DND-41 (cell line): ENCODE measurements at regions not wholly inside any gene's neighbourhood (a gene's known extent, or its start where the extent isn't known, plus 50 kb on each side); places are given as distances from the start of the nearest gene placed in this dataset.
A peak's percentile ranks its signal among the peaks of the same experiment; 100 is the strongest.

Experiments used
- ATAC-seq: fragments of 200-7000 bp; cut with Tn5 transposase; 3 replicates; pipeline ENCODE4 v1.9.1; 2021; ENCODE audit warnings: low read depth; ENCODE audit not compliant: insufficient read depth
- DNase-seq: peaks from one replicate; pipeline ENCODE4 v3.0.0-alpha.2; 2020
- H2AFZ ChIP-seq: 2 replicates; pipeline ENCODE4 v1.6.0; 2012; ENCODE audit warnings: low read depth, low read length
- H3K27ac ChIP-seq: 2 replicates; pipeline ENCODE4 v1.5.1; 2012; ENCODE audit warnings: low read length, inconsistent platforms
- H3K27me3 ChIP-seq: fragments of 200-600 bp; sonication (generic); 2 replicates; pipeline ENCODE4 v1.6.0; 2012; ENCODE audit warnings: low read length, mild to moderate bottlenecking, inconsistent platforms; ENCODE audit not compliant: insufficient read depth, poor library complexity
- H3K36me3 ChIP-seq: 2 replicates; pipeline ENCODE4 v1.5.1; 2012; ENCODE audit warnings: low read length, inconsistent platforms; ENCODE audit not compliant: insufficient read depth
- H3K4me1 ChIP-seq: 2 replicates; pipeline ENCODE4 v1.5.1; 2012; ENCODE audit warnings: mild to moderate bottlenecking, low read length; ENCODE audit not compliant: insufficient read depth
- H3K4me2 ChIP-seq: 2 replicates; pipeline ENCODE4 v1.6.0; 2012; ENCODE audit warnings: mild to moderate bottlenecking, moderate library complexity, low read length, inconsistent platforms; ENCODE audit not compliant: insufficient read depth
- H3K4me3 ChIP-seq, 2 experiments: fragments of 200-600 bp in 1 of 2; shearing (Covaris generic) in 1 of 2; 2 replicates each; pipeline ENCODE4 v1.5.1; 2012 to 2016; ENCODE audit warnings: inconsistent platforms in 2 of 2, low read length in 2 of 2, mild to moderate bottlenecking in 2 of 2, low read depth in 1 of 2, moderate library complexity in 1 of 2
- H3K79me2 ChIP-seq: 2 replicates; pipeline ENCODE4 v1.6.0; 2012; ENCODE audit warnings: low read length, inconsistent platforms; ENCODE audit not compliant: insufficient read depth
- H3K9ac ChIP-seq: 2 replicates; pipeline ENCODE4 v1.6.0; 2012; ENCODE audit warnings: low read depth, mild to moderate bottlenecking, inconsistent platforms, low read length, moderate library complexity
- H3K9me3 ChIP-seq: 2 replicates; pipeline ENCODE4 v1.5.1; 2012; ENCODE audit warnings: low read length, moderate library complexity, mild to moderate bottlenecking, inconsistent platforms; ENCODE audit not compliant: insufficient read depth, severe bottlenecking
- H4K20me1 ChIP-seq: 2 replicates; pipeline ENCODE4 v1.6.0; 2012; ENCODE audit warnings: low read length; ENCODE audit not compliant: insufficient read depth
- CTCF ChIP-seq: IDR thresholded peaks from 2 replicates; pipeline ENCODE4 v1.5.1; 2012; ENCODE audit warnings: borderline replicate concordance, low read length, moderate library complexity, mild to moderate bottlenecking; ENCODE audit not compliant: poor library complexity, severe bottlenecking; ENCODE audit errors: extremely low read depth
- EZH2 ChIP-seq: IDR thresholded peaks from 3 replicates; pipeline ENCODE4 v1.6.1; 2012; ENCODE audit warnings: borderline replicate concordance, low read depth, mild to moderate bottlenecking, moderate library complexity, low read length, inconsistent platforms; ENCODE audit not compliant: severe bottlenecking

GRCh38 chr11:43573233-43573632, 107.3 kb upstream of the HSD17B12 start:
- DNase-seq, result peak; percentile 41
- H3K4me2 ChIP-seq, result no peak overlapping the region

GRCh38 chr11:43573873-43574272, 106.7 kb upstream of the HSD17B12 start:
- Histone ChIP-seq H3K4me3 (no peak overlapping the region), H2AFZ (no peak overlapping the region), H3K9me3 (no peaks in the 10 kb centered on the region), H3K27me3 (no peaks in the 10 kb centered on the region), H3K27ac (no peak overlapping the region), H3K4me2 (no peak overlapping the region), H4K20me1 (no peaks in the 10 kb centered on the region), H3K9ac (no peak overlapping the region), H3K79me2 (no peaks in the 10 kb centered on the region), H3K36me3 (no peaks in the 10 kb centered on the region), H3K4me1 (no peaks in the 10 kb centered on the region)
- no peak for ATAC-seq
- no peak for DNase-seq
- TF ChIP-seq EZH2 (no peak), CTCF (no peak)

More at GRCh38 chr11:43573233-43573632, 107.3 kb upstream of the HSD17B12 start:
- no peak overlapping the region for H3K9ac ChIP-seq
- H3K27me3 ChIP-seq, result no peaks in the 10 kb centered on the region
- peak; percentile 70; the same call in 2 of the 3 replicates for ATAC-seq
- peak overlapping the region; percentile 19 for H2AFZ ChIP-seq
- no peaks in the 10 kb centered on the region for H3K79me2 ChIP-seq
- H3K36me3 ChIP-seq, result no peaks in the 10 kb centered on the region
- no peak overlapping the region for H3K27ac ChIP-seq
- TF ChIP-seq CTCF, result peak; percentile 75
- TF ChIP-seq EZH2, result no peak
- no peaks in the 10 kb centered on the region for H4K20me1 ChIP-seq
- H3K4me1 ChIP-seq, result no peaks in the 10 kb centered on the region
- no peaks in the 10 kb centered on the region for H3K9me3 ChIP-seq
- no peak overlapping the region for H3K4me3 ChIP-seq

- H3K27me3 ChIP-seq, result peaks cover 3% of the 10 kb centered on the region
These were observed 106.1 kb upstream of the HSD17B12 start for GRCh38 chr11:43574411-43574810.

More at GRCh38 chr11:43574411-43574810, 106.1 kb upstream of the HSD17B12 start:
- no peaks in the 10 kb centered on the region for H3K36me3 ChIP-seq
- no peak overlapping the region for H3K4me3 ChIP-seq
- H3K4me1 ChIP-seq, result no peaks in the 10 kb centered on the region
- no peak for TF ChIP-seq CTCF
- no peak for TF ChIP-seq EZH2
- DNase-seq, result no peak
- H3K79me2 ChIP-seq, result no peaks in the 10 kb centered on the region
- no peak for ATAC-seq
- no peaks in the 10 kb centered on the region for H3K9me3 ChIP-seq
- H4K20me1 ChIP-seq, result no peaks in the 10 kb centered on the region
- H2AFZ ChIP-seq, result no peak overlapping the region
- no peak overlapping the region for H3K27ac ChIP-seq
- H3K4me2 ChIP-seq, result no peak overlapping the region
- H3K9ac ChIP-seq, result no peak overlapping the region
